LNCaP clone FGC (cell line): ENCODE measurements at regions not wholly inside any gene's neighbourhood (a gene's known extent, or its start where the extent isn't known, plus 50 kb on each side); places are given as distances from the start of the nearest gene placed in this dataset.

Source experiments
- DNase-seq: peaks from one replicate; pipeline ENCODE4 v3.0.0-alpha.2; 2011; ENCODE audit warnings: low read depth
- H3K4me3 ChIP-seq: 2 replicates; pipeline ENCODE4 v1.5.1; 2011; ENCODE audit warnings: mild to moderate bottlenecking, low read depth, low read length, control low read depth
- TF ChIP-seq, protein P1 (sequence below): IDR thresholded peaks from 2 replicates; pipeline ENCODE4 v1.5.1; 2012; ENCODE audit warnings: mild to moderate bottlenecking; ENCODE audit not compliant: control insufficient read depth, insufficient read depth; ENCODE audit errors: extremely low read depth

DNA sequence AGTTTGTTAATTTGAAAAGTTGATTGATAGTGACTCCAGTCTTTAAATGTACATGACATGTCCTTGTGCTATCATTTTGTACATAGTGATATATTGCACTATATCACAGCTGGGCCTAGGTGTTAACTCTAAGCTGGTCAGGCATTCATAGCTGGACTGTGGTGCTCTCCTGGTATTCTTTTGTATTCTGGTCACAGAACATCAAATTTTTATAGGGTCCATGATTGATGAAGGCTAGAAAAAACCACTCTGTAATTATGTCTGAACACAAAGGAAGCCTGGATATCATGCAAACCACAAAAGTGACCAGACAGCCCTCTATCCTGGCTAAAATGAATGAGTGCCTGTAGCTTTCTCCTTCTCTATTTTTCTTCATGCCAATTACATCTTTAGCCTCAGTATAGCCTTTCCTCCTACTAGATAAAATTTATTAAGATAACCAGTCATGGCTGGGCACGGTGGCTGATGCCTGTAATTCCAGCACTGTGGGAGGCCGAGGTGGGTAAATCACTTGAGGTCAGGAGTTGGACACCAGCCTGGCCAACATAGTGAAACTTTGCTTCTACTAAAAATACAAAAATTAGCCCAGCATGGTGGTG lies 134.9 kb upstream of the B3GALT2 start:
- no peak overlapping the region for H3K4me3 ChIP-seq
- TF ChIP-seq, protein P1, sequence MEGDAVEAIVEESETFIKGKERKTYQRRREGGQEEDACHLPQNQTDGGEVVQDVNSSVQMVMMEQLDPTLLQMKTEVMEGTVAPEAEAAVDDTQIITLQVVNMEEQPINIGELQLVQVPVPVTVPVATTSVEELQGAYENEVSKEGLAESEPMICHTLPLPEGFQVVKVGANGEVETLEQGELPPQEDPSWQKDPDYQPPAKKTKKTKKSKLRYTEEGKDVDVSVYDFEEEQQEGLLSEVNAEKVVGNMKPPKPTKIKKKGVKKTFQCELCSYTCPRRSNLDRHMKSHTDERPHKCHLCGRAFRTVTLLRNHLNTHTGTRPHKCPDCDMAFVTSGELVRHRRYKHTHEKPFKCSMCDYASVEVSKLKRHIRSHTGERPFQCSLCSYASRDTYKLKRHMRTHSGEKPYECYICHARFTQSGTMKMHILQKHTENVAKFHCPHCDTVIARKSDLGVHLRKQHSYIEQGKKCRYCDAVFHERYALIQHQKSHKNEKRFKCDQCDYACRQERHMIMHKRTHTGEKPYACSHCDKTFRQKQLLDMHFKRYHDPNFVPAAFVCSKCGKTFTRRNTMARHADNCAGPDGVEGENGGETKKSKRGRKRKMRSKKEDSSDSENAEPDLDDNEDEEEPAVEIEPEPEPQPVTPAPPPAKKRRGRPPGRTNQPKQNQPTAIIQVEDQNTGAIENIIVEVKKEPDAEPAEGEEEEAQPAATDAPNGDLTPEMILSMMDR = no peak
- DNase-seq = no peak

DNA sequence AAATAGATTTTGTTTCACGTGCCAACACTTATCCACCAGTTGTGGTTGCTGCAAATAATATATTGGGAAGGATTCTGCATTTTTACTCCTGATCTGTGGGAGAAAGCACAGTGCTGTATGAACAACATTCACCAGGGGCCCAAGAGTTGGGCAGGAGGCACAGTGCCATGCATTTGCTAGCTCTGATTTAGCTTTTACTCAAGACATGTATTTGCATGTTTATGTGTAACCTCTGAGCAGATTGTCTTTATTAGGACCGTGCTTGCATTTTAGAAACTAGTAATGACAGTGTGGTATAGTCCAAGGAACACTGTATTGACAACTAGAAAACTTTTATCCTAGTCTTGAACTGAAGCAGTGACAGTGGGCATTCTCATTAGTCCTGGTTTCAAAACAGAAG lies 133.9 kb upstream of the B3GALT2 start:
- TF ChIP-seq, protein P1 = no peak
- DNase-seq = no peak
- H3K4me3 ChIP-seq = no peak overlapping the region

DNA sequence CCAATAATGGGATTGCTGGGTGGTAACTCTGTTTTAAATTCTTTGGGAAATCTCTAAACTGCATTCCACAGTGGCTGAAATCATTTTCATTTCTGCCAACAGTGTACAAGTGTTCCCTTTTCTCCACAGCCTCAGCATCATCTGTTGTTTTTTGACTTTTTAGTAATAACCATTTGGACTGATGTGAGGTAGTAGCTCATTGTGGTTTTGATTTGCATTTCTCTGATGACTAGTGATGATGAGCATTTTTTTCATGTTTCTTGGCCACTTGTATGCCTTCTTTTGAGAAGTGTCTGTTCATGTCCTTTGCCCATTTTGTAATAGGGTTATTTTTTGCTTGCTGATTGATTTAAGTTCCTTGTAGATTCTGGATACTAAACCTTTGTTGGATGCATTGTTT lies 131.9 kb upstream of the B3GALT2 start:
- TF ChIP-seq, protein P1 = no peak
- H3K4me3 ChIP-seq = no peak overlapping the region
- DNase-seq = no peak

DNA sequence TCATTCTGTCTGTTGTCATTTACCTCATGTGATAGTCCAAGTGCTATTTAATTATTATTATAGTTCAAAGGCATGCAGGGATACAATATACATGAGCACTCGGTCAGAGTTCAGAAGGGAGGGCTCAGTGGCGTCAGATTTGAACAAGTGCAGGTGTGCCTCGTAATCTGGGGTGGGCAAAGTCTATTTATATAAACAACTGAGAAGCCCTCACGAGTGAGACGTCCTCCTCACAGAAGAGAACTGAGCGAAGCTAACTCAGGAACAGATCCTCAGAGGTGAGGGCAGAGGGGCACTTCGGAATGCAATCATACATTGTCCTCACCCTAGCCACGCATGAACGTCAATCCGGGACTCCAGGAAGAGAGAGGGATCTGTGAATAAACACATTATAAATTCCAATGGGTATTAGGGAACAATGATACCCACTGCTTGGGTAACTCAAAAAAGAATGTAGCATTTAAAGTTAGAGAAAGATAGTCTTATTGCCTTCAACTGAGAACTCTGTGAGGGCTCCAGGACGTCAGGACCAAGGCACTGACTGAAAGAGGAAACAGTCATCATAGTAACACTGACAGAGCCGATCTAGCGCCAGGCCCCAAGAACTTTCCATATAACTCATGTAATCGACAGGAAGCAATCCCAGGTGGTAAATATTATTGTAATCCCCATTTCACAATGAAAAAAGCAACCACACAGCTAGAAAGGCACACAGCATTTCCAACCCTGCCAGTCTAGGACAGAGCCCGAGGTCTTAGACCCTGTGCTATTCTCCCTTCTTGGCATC lies 127.1 kb upstream of the B3GALT2 start:
- DNase-seq = no peak
- TF ChIP-seq, protein P1 = no peak
- no peak overlapping the region for H3K4me3 ChIP-seq

DNA sequence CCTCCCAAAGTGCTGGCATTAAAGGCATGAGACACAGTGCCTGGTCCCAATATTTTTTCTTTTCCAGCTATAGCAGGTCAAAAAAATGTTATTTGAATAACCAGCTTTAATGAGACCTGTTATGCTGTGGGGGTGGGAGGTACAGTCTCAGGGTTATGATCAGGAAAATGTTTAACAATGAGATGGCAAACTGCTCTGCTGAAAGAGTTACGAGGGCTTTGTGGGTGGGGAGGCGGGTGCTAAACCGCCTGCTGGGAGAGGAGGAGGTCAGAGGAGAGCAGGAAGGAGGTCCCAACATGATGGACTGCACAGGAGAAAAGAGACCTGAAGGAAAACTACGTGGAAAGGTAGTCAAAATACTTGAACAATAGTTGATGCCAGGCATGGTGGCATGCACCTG lies 126.0 kb upstream of the B3GALT2 start:
- TF ChIP-seq, protein P1 = no peak
- no peak overlapping the region for H3K4me3 ChIP-seq
- no peak for DNase-seq

GRCh38 chr1:193311226-193311948 lies 125.0 kb upstream of the B3GALT2 start:
- H3K4me3 ChIP-seq = no peak overlapping the region
- DNase-seq = peak; percentile 34
- TF ChIP-seq, protein P1 = no peak
